Hematopoietic multipotent progenitor cell (in vitro differentiated cells): ENCODE measurements at regions not wholly inside any gene's neighbourhood (a gene's known extent, or its start where the extent isn't known, plus 50 kb on each side); places are given as distances from the start of the nearest gene placed in this dataset.

Experiments used
- DNase-seq, 3 donors: peaks; one replicate each; pipeline ENCODE4 v3.0.0-alpha.2; 2011 to 2015; ENCODE audit warnings: low read depth in 2 of 3, low spot score in 2 of 3

DNA sequence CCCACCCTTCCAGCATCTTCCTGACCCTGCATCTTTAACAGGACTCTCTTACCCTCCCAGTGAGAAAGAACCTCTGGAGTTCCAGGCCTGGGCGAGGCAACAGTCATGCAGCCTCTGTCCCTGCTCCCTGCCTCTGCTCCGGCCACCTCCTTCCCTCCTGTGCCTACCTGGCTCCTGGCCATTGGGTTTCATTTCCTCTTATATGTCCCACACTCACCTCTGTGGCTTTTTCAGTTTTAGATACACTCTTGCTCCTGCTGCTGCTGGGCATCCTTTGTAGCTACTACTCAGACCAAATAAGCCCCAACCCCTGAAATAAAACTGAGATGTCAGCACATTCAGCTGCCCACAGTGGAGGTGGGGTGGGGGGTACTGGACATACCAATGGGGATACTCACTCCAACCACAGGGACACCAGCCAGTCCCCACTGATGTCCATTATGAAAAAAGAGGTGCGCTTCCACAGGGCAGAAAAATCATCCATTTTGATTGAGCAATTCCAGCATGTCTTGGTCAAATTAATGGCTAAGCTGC, 99.1 kb upstream of the NRXN3 start:
- DNase-seq: no peak

GRCh38 chr14:78073028-78073427, 97.1 kb upstream of the NRXN3 start:
- DNase-seq: no peak

DNA sequence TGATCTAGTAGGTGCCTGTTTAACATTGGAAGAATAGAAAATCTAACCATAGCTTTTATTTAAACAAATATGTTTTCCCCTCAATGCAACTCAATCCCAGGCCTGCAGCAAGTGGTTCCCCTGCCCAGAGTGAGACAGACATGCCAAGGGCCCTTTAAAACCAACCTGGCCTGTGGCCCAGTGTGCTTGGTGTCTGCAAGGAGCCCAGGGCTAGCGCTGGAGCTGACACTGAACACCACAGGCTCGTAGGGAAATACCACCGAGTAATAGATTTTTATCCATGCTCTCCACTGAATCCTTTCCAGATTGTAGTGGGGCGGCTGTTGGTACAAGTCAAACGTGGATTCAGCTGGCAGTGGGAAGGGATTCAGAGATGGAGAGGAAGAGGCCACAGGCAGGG, 95.6 kb upstream of the NRXN3 start:
- no peak for DNase-seq

DNA sequence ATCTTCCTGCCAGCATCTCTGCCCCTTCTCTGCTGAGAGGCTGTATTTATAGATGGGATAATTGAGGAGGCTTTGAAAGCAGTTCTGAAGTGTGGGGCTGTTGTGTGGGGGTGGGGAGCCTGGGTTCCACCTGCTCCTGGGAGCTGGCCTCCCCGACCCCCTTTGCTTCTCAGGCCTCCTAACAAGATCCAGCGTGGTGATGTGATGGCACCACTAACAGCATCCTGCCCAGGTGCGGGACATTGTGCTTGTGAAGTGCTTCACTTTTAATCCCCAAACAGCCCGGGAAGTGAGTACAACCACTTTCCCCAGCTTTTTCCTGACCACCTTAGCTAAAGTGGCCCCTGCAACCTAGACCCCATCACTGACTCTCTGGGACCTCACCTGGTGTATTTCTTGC, 95.1 kb upstream of the NRXN3 start:
- no peak for DNase-seq

GRCh38 chr14:78075555-78076277, 94.5 kb upstream of the NRXN3 start:
- DNase-seq: no peak

DNA sequence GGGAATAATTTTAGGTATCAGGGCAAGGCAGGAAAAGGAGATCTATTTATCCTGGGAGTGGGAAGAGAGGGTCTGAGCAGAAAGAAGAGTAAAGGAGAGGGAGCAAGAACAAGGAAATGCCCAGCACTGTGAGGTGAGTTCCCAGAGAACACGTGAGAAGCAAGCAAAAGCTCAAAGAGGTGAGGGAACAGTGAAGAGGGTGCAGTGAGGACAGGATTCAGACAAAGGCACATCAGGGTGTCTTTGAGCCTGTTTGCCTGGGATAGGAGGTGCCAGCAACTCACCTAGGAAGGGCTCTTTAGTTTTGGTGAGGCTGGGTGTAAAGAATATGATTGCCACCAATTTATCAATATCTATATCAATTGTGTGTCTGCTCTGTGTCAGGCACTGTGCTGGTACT, 88.9 kb upstream of the NRXN3 start:
- DNase-seq: no peak

DNA sequence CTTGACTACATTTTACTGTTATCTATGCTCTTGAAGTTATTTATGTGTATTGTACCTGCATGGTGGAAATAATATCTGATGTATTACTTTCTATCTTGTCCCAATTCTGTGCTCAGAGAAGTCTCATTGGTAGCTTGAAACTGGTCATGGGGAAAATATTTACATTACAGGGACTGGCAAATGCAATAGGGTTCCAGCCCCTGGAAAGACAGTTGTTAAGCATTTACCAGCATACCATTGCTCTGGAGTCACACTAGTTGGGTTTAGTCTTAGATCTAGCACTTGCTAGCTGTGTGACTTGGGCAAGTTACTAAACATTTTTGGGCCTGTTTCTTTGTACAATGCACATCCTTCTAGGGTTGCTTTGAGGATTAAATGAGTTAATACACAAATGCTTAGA, 86.3 kb upstream of the NRXN3 start:
- no peak for DNase-seq

- DNase-seq: no peak
Observed at GRCh38 chr14:78086342-78086741, 83.8 kb upstream of the NRXN3 start.

DNA sequence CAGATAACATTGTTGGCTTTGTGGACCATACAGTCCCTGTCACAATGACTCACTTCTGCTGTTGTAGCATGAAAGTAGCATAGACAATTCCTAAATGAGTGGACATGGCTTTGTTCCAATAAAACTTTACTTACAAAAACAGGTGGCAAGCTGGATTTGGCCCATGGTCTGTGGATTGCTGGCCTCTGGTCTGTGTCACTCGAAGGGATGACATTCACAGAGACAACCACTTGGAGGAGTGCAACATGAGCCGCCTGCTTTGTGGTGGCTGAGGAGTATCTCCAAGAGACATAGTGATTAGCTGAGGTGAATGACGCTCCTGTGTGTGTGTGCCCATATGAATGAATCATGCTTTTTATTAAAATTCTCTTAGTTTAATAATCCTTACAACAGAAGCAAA, 81.3 kb upstream of the NRXN3 start:
- no peak for DNase-seq

GRCh38 chr14:78090864-78091263, 79.3 kb upstream of the NRXN3 start:
- DNase-seq: no peak

- DNase-seq: no peak
Observed at GRCh38 chr14:78091361-78091760, 78.8 kb upstream of the NRXN3 start.

GRCh38 chr14:78092040-78092439, 78.1 kb upstream of the NRXN3 start:
- no peak for DNase-seq

DNA sequence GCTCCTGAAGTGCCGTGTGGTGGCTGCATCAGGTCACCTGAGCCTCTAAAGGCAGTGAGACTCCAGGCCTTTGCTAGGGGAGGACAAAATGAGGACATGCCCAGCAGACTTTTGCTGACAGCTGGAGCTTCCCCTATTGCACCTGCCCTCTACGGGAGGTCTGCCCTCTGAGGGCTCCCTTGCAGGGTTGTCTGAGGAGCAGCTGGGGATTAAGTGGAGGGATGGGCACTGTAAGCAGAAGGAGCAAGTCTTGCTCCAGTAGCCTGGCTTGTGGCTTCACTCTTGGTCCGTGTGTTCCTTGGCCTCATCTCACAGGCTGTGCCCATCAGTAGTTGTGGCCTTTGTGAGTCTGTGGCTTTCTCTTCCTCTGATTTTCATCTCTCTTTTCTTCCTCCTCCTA, 66.9 kb upstream of the NRXN3 start:
- DNase-seq: peak in 1 of 3 donors; percentile 54

DNA sequence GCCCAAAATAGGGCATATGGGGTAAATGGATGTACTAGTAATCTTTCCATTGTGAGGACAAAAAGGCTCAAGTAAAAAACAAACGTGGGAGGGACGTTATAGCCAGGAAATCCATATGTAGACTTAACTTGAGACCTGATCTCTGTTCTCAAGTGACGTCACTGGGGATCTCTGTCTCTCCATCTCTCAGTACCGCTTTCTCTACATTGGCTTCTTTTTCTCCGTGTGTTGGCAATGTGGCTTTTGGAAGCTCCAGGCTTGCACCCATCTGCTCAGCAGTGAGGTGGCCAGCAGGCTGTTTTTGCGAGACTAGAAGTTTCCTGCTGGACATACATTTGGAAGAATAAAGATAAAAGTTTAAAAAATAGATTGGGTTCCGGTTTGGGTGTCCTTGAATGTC, 66.0 kb upstream of the NRXN3 start:
- no peak for DNase-seq

DNA sequence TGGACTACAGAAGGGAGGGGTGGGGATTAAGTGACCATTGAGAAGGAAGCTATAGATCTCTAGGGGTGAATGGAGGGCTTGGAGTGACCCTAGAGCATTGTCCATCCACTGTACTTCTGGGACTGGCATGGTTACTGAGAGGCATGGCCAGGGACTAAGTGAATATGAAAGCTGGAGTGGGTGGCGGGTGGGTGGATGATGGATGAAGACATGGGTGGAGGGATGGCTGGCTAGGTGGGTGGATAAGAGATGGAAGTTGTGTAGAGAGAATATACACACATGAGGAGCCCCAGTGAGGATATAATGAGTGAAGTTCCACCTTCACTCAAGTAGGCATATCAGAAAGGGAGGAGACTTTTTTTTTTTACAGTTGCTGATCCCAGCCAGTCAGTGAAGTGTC, 65.5 kb upstream of the NRXN3 start:
- no peak for DNase-seq

DNA sequence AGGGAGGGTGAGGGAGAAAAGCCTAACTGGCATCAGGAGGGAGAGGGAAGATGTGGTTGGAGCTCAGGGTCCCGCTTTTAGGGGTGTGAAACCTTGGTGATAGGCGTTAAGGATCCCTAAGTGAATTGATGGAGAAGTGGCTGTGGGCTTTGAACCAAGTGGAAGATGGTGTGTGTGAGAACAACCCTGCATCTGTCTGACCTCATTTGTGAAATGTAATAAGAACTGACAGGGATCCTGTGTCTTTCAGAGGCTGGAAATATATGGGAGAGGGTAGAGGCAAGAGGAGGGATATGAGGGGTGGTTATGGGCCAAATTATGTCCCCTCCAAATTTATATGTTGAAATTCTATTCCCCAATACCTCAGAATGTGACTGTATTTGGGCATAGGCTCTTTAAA, 63.8 kb upstream of the NRXN3 start:
- no peak for DNase-seq

GRCh38 chr14:78107166-78107565, 63.0 kb upstream of the NRXN3 start:
- DNase-seq: no peak

GRCh38 chr14:78119440-78119839, 50.7 kb upstream of the NRXN3 start:
- no peak for DNase-seq
